HEK293T (cell line): ENCODE measurements at regions not wholly inside any gene's neighbourhood (a gene's known extent, or its start where the extent isn't known, plus 50 kb on each side); places are given as distances from the start of the nearest gene placed in this dataset.
"Not testable (repeated sequence)": the region's sequence is repeated elsewhere in the genome, so short reads cannot be mapped to it uniquely, and the experiment has no call there.

Source experiments
- CTBP1 ChIP-seq: fragments of 450-650 bp; IDR thresholded peaks from 2 replicates; pipeline ENCODE4 v1.6.1; 2016; ENCODE audit warnings: borderline replicate concordance
- ELF4 ChIP-seq: fragments of 450-650 bp; IDR thresholded peaks from 2 replicates; pipeline ENCODE4 v1.6.1; 2017; ENCODE audit warnings: antibody characterized with exemption
- FOXM1 ChIP-seq: fragments of 450-650 bp; IDR thresholded peaks from 2 replicates; pipeline ENCODE4 v1.6.1; 2017; ENCODE audit warnings: mild to moderate bottlenecking, borderline replicate concordance
- HDGF ChIP-seq: fragments of 450-650 bp; IDR thresholded peaks from 2 replicates; pipeline ENCODE4 v1.6.1; 2017; ENCODE audit warnings: antibody characterized with exemption, borderline replicate concordance
- L3MBTL2 ChIP-seq: fragments of 450-650 bp; conservative IDR thresholded peaks from 2 replicates; pipeline ENCODE4 v1.6.1; 2016; ENCODE audit warnings: mild to moderate bottlenecking
- NFRKB ChIP-seq: fragments of 450-650 bp; IDR thresholded peaks from 2 replicates; pipeline ENCODE4 v1.6.1; 2016; ENCODE audit warnings: mild to moderate bottlenecking, moderate library complexity
- PKNOX1 ChIP-seq: fragments of 450-650 bp; IDR thresholded peaks from 2 replicates; pipeline ENCODE4 v1.6.1; 2016
- SP1 ChIP-seq: fragments of 450-650 bp; IDR thresholded peaks from 2 replicates; pipeline ENCODE4 v1.6.1; 2017
- SUZ12 ChIP-seq: fragments of 450-650 bp; IDR thresholded peaks from 2 replicates; pipeline ENCODE4 v1.6.1; 2016; ENCODE audit warnings: mild to moderate bottlenecking
- ZNF384 ChIP-seq: fragments of 450-650 bp; IDR thresholded peaks from 2 replicates; pipeline ENCODE4 v1.6.1; 2016

GRCh38 chr9:117642571-117643287, 61.5 kb upstream of the TLR4 start:
- TF ChIP-seq ZNF384, SP1, FOXM1, CTBP1, NFRKB, ELF4, L3MBTL2, PKNOX1, SUZ12, HDGF: not testable (repeated sequence)
